Neural cell (in vitro differentiated cells): ENCODE measurements at regions not wholly inside any gene's neighbourhood (a gene's known extent, or its start where the extent isn't known, plus 50 kb on each side); places are given as distances from the start of the nearest gene placed in this dataset.

Source experiments
- H2AFZ ChIP-seq: fragments of 200-600, 300-800 bp; sonication (generic), shearing (Covaris generic); 2 replicates; pipeline ENCODE4 v1.6.0; 2014; ENCODE audit warnings: low read depth, mild to moderate bottlenecking, antibody characterized with exemption, low read length, moderate library complexity
- H3F3A ChIP-seq: fragments of 200-600 bp; shearing (Covaris generic); 2 replicates; pipeline ENCODE4 v1.6.1; 2016; ENCODE audit warnings: mild to moderate bottlenecking, moderate library complexity, mixed read lengths, antibody characterized with exemption, low read length; ENCODE audit not compliant: insufficient read depth, poor library complexity, severe bottlenecking
- H3K27ac ChIP-seq: fragments of 200-600, 300-800 bp; sonication (generic), shearing (Covaris generic); 2 replicates; pipeline ENCODE4 v1.5.1; 2014; ENCODE audit warnings: mild to moderate bottlenecking, low read length, moderate library complexity
- H3K27me3 ChIP-seq: fragments of 300-800, 200-600 bp; sonication (generic), shearing (Covaris generic); 2 replicates; pipeline ENCODE4 v1.6.0; 2014; ENCODE audit warnings: mild to moderate bottlenecking, low read depth, low read length, moderate library complexity; ENCODE audit not compliant: insufficient read depth
- H3K36me3 ChIP-seq: fragments of 300-800, 200-600 bp; sonication (generic), shearing (Covaris generic); 2 replicates; pipeline ENCODE4 v1.5.1; 2014; ENCODE audit warnings: mild to moderate bottlenecking, antibody characterized with exemption, low read length, moderate library complexity; ENCODE audit not compliant: insufficient read depth
- H3K4me2 ChIP-seq: fragments of 300-800, 200-600 bp; sonication (generic), shearing (Covaris generic); 2 replicates; pipeline ENCODE4 v1.6.0; 2014; ENCODE audit warnings: mild to moderate bottlenecking, low read length
- H3K4me3 ChIP-seq: fragments of 300-800, 200-600 bp; sonication (generic), shearing (Covaris generic); 2 replicates; pipeline ENCODE4 v1.5.1; 2014; ENCODE audit warnings: mild to moderate bottlenecking, low read length, moderate library complexity
- H3K79me2 ChIP-seq: fragments of 200-600 bp; shearing (Covaris generic); replicated peaks from 2 replicates; pipeline ENCODE4 v1.6.0; 2014; ENCODE audit warnings: mild to moderate bottlenecking, low read length, moderate library complexity; ENCODE audit not compliant: insufficient read depth
- H3K9ac ChIP-seq: fragments of 300-800, 200-600 bp; sonication (generic), shearing (Covaris generic); 2 replicates; pipeline ENCODE4 v1.6.1; 2016; ENCODE audit warnings: mild to moderate bottlenecking, low read length, mixed read lengths
- H3K9me2 ChIP-seq: fragments of 200-600 bp; shearing (Covaris generic); 2 replicates; pipeline ENCODE4 v1.6.1; 2016; ENCODE audit warnings: mild to moderate bottlenecking, low read length, mixed read lengths; ENCODE audit not compliant: insufficient read depth
- H3K9me3 ChIP-seq: fragments of 200-600, 300-800 bp; sonication (generic), shearing (Covaris generic); 2 replicates; pipeline ENCODE4 v1.6.1; 2016; ENCODE audit warnings: mild to moderate bottlenecking, mixed run types, low read length, moderate library complexity, mixed read lengths
- H4K20me1 ChIP-seq: fragments of 200-600 bp; shearing (Covaris generic); 2 replicates; pipeline ENCODE4 v1.6.1; 2016; ENCODE audit warnings: mild to moderate bottlenecking, mixed run types; ENCODE audit not compliant: insufficient read depth
- EZH2 ChIP-seq: fragments of 200-600, 300-800 bp; shearing (Covaris generic), sonication (generic); IDR thresholded peaks from 2 replicates; pipeline ENCODE4 v1.6.1; 2014; ENCODE audit warnings: antibody characterized with exemption, low read length, borderline replicate concordance, mild to moderate bottlenecking; ENCODE audit not compliant: insufficient read depth, poor library complexity, severe bottlenecking
- SMC3 ChIP-seq: fragments of 450-650 bp; conservative IDR thresholded peaks from 2 replicates; pipeline ENCODE4 v1.6.1; 2014; ENCODE audit warnings: antibody characterized with exemption, mild to moderate bottlenecking, moderate library complexity; ENCODE audit not compliant: poor library complexity
- TAF1 ChIP-seq: IDR thresholded peaks from 2 replicates; pipeline ENCODE4 v1.6.1; 2012; ENCODE audit warnings: low read depth
- TF ChIP-seq, protein P1 (sequence below): fragments of 450-650 bp; IDR thresholded peaks from 2 replicates; pipeline ENCODE4 v1.5.1; 2014; ENCODE audit warnings: antibody characterized with exemption, mild to moderate bottlenecking, moderate library complexity; ENCODE audit not compliant: poor library complexity, severe bottlenecking
- TF ChIP-seq, protein P2 (sequence below): IDR thresholded peaks from 2 replicates; pipeline ENCODE4 v1.6.1; 2012; ENCODE audit warnings: borderline replicate concordance

DNA sequence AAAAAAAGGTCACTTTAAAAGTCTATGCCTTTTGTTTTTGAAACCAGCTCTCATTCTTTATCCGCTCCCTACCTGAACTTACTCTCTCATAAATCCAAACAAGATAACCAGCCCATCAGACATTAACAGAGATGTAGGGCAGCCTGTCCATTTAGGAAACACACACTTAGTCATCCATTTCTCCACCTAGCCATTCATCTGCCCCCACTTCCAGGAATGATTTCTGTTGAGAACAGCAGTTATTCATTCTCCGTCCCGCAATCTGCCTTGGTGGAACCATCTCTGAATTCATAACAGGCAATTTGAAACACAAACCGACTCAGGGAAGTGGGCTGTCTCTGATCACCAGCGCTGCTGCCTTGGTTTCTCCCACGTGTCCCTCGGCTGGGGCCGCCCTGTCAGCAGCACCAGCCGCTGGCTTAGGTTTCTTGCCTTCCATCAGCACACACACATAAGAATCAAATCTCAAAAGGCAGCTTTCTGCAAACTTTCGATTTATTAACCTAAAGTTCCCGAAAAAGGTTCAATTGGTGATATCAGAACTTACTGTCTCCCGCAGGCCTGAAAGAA lies 528.2 kb upstream of the NRP1 start:
- Histone ChIP-seq H3K36me3 (no peaks in the 10 kb centered on the region), H3K9ac (no peak overlapping the region), H3K79me2 (no peaks in the 10 kb centered on the region), H2AFZ (no peak overlapping the region), H3K4me3 (no peak overlapping the region), H3K4me2 (no peak overlapping the region), H3K9me2 (no peaks in the 10 kb centered on the region), H3K27me3 (no peaks in the 10 kb centered on the region), H4K20me1 (no peaks in the 10 kb centered on the region), H3K27ac (no peak overlapping the region), H3K9me3 (no peaks in the 10 kb centered on the region), H3F3A (no peaks in the 10 kb centered on the region)
- no peak for TF ChIP-seq EZH2
- TF ChIP-seq, protein P1, sequence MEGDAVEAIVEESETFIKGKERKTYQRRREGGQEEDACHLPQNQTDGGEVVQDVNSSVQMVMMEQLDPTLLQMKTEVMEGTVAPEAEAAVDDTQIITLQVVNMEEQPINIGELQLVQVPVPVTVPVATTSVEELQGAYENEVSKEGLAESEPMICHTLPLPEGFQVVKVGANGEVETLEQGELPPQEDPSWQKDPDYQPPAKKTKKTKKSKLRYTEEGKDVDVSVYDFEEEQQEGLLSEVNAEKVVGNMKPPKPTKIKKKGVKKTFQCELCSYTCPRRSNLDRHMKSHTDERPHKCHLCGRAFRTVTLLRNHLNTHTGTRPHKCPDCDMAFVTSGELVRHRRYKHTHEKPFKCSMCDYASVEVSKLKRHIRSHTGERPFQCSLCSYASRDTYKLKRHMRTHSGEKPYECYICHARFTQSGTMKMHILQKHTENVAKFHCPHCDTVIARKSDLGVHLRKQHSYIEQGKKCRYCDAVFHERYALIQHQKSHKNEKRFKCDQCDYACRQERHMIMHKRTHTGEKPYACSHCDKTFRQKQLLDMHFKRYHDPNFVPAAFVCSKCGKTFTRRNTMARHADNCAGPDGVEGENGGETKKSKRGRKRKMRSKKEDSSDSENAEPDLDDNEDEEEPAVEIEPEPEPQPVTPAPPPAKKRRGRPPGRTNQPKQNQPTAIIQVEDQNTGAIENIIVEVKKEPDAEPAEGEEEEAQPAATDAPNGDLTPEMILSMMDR, result no peak

DNA sequence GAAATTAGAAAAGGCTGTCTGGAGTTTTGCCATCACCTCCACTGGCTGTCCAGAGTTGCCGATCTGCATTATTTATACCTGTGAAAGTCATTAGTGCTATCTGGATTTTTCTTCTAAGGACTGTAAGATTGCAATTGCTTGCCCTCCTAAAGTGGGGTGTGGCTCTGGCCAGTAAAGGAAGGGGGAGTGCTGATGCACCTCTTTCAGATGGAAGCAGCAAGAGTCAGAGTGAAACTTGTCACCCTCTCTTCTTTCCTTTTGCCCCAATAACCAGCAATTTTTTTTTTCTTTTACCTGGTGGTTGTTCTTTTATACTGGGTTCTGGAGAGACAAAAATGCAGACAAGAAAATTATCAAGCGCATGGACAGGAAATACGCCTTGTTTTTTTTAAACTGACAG lies 527.4 kb upstream of the NRP1 start:
- H3K9ac ChIP-seq, result no peak overlapping the region
- no peaks in the 10 kb centered on the region for H3K9me2 ChIP-seq
- H2AFZ ChIP-seq, result no peak overlapping the region
- H3K36me3 ChIP-seq, result no peaks in the 10 kb centered on the region
- H3K27me3 ChIP-seq, result no peaks in the 10 kb centered on the region
- no peaks in the 10 kb centered on the region for H3F3A ChIP-seq
- H3K79me2 ChIP-seq, result no peaks in the 10 kb centered on the region
- no peak overlapping the region for H3K4me2 ChIP-seq
- no peak overlapping the region for H3K4me3 ChIP-seq
- no peak for TF ChIP-seq TAF1
- no peaks in the 10 kb centered on the region for H3K9me3 ChIP-seq
- no peak overlapping the region for H3K27ac ChIP-seq
- no peaks in the 10 kb centered on the region for H4K20me1 ChIP-seq

DNA sequence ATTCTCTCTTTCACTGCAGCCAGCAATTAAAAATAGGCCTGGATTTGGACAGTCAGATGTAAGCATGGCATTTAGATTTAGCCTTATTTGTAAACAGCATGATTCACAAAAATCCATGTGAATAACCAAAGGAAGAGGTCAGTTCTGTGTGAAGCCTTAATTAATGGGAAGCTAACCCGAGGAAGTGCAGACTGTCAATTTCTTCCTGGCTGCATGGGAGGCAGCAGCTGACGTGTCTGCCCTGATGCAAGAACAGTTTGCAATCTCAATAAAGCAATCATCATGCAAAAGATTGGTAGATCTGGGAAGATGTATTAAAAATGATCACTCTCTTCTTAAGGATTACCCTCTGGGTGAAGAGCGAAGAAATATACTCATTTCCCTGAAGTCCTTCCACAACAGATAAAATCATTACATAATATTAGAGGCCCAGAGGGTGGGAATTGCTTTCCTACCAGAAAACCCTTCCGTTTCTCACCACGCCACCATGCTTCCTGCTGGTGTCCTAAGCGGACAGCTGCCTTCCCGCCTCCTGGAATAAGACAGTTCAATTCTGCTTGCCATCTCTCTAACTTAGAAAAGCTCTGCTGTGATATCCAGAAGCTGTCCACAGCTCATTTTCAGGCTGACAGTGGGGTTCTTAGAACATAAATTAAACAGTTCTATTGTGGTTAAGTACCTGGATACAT lies 526.7 kb upstream of the NRP1 start:
- H3K27ac ChIP-seq, result no peak overlapping the region
- no peaks in the 10 kb centered on the region for H4K20me1 ChIP-seq
- peak overlapping the region; percentile 21 for H3K9ac ChIP-seq
- no peaks in the 10 kb centered on the region for H3K9me2 ChIP-seq
- no peaks in the 10 kb centered on the region for H3K79me2 ChIP-seq
- no peaks in the 10 kb centered on the region for H3K27me3 ChIP-seq
- H3K36me3 ChIP-seq, result no peaks in the 10 kb centered on the region
- TF ChIP-seq, protein P1, result no peak
- TF ChIP-seq, protein P2, sequence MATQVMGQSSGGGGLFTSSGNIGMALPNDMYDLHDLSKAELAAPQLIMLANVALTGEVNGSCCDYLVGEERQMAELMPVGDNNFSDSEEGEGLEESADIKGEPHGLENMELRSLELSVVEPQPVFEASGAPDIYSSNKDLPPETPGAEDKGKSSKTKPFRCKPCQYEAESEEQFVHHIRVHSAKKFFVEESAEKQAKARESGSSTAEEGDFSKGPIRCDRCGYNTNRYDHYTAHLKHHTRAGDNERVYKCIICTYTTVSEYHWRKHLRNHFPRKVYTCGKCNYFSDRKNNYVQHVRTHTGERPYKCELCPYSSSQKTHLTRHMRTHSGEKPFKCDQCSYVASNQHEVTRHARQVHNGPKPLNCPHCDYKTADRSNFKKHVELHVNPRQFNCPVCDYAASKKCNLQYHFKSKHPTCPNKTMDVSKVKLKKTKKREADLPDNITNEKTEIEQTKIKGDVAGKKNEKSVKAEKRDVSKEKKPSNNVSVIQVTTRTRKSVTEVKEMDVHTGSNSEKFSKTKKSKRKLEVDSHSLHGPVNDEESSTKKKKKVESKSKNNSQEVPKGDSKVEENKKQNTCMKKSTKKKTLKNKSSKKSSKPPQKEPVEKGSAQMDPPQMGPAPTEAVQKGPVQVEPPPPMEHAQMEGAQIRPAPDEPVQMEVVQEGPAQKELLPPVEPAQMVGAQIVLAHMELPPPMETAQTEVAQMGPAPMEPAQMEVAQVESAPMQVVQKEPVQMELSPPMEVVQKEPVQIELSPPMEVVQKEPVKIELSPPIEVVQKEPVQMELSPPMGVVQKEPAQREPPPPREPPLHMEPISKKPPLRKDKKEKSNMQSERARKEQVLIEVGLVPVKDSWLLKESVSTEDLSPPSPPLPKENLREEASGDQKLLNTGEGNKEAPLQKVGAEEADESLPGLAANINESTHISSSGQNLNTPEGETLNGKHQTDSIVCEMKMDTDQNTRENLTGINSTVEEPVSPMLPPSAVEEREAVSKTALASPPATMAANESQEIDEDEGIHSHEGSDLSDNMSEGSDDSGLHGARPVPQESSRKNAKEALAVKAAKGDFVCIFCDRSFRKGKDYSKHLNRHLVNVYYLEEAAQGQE, result peak; percentile 87
- peak; percentile 10 for TF ChIP-seq SMC3
- H3K4me3 ChIP-seq, result no peak overlapping the region
- no peak overlapping the region for H2AFZ ChIP-seq
- H3K4me2 ChIP-seq, result no peak overlapping the region
- H3K9me3 ChIP-seq, result no peaks in the 10 kb centered on the region
- H3F3A ChIP-seq, result no peaks in the 10 kb centered on the region
